Esophagus squamous epithelium (tissue), 5 donors: ENCODE measurements at regions not wholly inside any gene's neighbourhood (a gene's known extent, or its start where the extent isn't known, plus 50 kb on each side); places are given as distances from the start of the nearest gene placed in this dataset.
A peak's percentile ranks its signal among the peaks of the same experiment; 100 is the strongest.

Experiments
- DNase-seq: peaks from one replicate; lab custom pipeline; 2025; lab: John Stamatoyannopoulos, UW
- H3K27ac ChIP-seq, 4 donors: fragments of 200-600 bp; sonication (generic); one replicate each; pipeline ENCODE4 v1.5.1; 2016 to 2019; ENCODE audit warnings: mild to moderate bottlenecking in 1 of 4
- H3K27me3 ChIP-seq, 4 donors: fragments of 200-600 bp; sonication (generic); 1 replicate in 3 of 4; 2 replicates in 1 of 4; pipeline versions ENCODE4 v1.5.1 to v1.6.0; 2017 to 2021; ENCODE audit warnings: antibody characterized with exemption in 1 of 4
- H3K36me3 ChIP-seq, 3 donors: fragments of 200-600 bp; sonication (generic); one replicate each; pipeline ENCODE4 v1.5.1; 2016 to 2019
- H3K4me1 ChIP-seq, 3 donors: fragments of 200-600 bp; sonication (generic); one replicate each; pipeline ENCODE4 v1.5.1; 2017 to 2019
- H3K4me3 ChIP-seq, 4 donors: fragments of 200-600 bp; sonication (generic); 1 replicate in 3 of 4; 2 replicates in 1 of 4; pipeline ENCODE4 v1.5.1; 2016 to 2019; ENCODE audit warnings: mild to moderate bottlenecking in 2 of 4, moderate library complexity in 1 of 4
- H3K9me3 ChIP-seq, 3 donors: fragments of 200-600 bp; sonication (generic); one replicate each; pipeline ENCODE4 v1.5.1; 2016 to 2019
- CTCF ChIP-seq, 6 experiments: fragments of 450-650 bp in 4 of 6; fragments of 200-600 bp in 2 of 6; sonication (generic) in 2 of 6; IDR thresholded peaks; one replicate each; pipeline ENCODE4 v1.5.1; 2016 to 2019; ENCODE audit warnings: antibody characterized with exemption in 6 of 6, mild to moderate bottlenecking in 4 of 6, moderate library complexity in 4 of 6
- POLR2A ChIP-seq, 4 donors: fragments of 450-650 bp; IDR thresholded peaks; one replicate each; pipeline ENCODE4 v1.6.1; 2017; ENCODE audit warnings: antibody characterized with exemption in 4 of 4, mild to moderate bottlenecking in 4 of 4, moderate library complexity in 3 of 4
- WGBS, 2 donors: methylation state at CpG; one replicate each; pipeline ENCODE4 v1.1.5; 2018; 5-methylcytosine and 5-hydroxymethylcytosine counted together
- intact Hi-C: fragments of 100-400 bp; cut with DNase I; formaldehyde crosslinking; loops from one replicate; pipeline ENCODE4 v1.15.0; 2022
- donor health status: DM: yes; HTN: yes; CAD: no.

DNA sequence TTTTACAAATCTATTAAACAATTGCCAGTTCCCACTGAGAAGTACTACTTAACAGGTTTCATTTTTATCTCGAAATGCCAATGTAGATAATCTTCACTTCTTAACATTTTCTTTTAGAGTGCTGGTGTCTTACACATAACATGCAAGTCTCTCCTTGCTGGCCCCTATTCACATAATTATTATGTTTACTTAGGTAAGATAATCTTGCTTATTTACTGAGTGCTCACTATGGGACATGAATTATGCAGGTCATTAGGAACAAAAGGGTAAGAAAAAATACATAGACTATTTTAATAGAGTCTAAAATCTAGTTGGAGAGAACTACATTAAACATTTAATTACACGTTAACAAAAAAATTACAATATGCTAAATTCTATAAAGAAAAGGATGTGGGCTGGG lies 328.4 kb downstream of the PRR16 start:
- TF ChIP-seq CTCF (IDR thresholded peaks at IDR 0.05) (no peak), POLR2A (IDR thresholded peaks at IDR 0.05) (no peak)
- no peaks in the 10 kb centered on the region for H3K36me3 ChIP-seq
- no peak for DNase-seq
- H3K9me3 ChIP-seq = no peaks in the 10 kb centered on the region
- no peak overlapping the region for H3K27ac ChIP-seq
- no peak overlapping the region for H3K4me3 ChIP-seq
- intact Hi-C loops = no loop called here
- H3K4me1 ChIP-seq = no peaks in the 10 kb centered on the region
- 66 to 71% methylated on average over 2 of the region's 2 CpGs for WGBS, 2 donors
- H3K27me3 ChIP-seq = no peaks in the 10 kb centered on the region

- no peak for DNase-seq
- WGBS, 2 donors = 75 to 86% methylated on average over 1 of the region's 1 CpG
- Histone ChIP-seq H3K4me3 (no peak overlapping the region), H3K4me1 (no peaks in the 10 kb centered on the region), H3K27ac (no peak overlapping the region), H3K9me3 (no peaks in the 10 kb centered on the region), H3K27me3 (no peaks in the 10 kb centered on the region), H3K36me3 (no peaks in the 10 kb centered on the region)
- TF ChIP-seq CTCF (IDR thresholded peaks at IDR 0.05) (no peak), POLR2A (IDR thresholded peaks at IDR 0.05) (no peak)
- intact Hi-C loops = no loop called here
Measured at GRCh38 chr5:120794121-120794520, 330.0 kb downstream of the PRR16 start.

DNA sequence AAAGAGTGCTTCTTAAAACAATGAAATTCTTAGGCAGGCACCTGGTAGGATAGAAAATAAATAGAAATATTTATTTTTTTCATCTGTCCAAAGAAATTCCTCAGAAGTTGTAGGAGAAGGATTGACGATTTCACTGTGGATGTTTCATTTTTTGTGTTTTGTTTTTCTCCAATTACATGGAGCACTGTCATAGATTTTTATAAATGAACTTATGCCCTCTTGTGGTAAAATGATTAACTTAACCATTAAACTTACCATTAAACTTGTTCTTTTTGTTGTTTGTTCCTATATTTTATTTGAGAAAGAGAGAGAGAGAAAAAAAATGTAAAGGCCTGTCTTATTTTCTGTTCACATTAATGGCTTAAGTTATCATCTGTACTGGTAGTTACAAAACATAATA lies 339.2 kb downstream of the PRR16 start:
- intact Hi-C loops = no loop called here
- Histone ChIP-seq H3K4me3 (no peak overlapping the region), H3K27ac (no peak overlapping the region), H3K4me1 (no peaks in the 10 kb centered on the region), H3K27me3 (no peaks in the 10 kb centered on the region), H3K9me3 (no peaks in the 10 kb centered on the region), H3K36me3 (no peaks in the 10 kb centered on the region)
- WGBS, 2 donors = 4 to 7% methylated on average over 1 of the region's 1 CpG
- DNase-seq = no peak
- TF ChIP-seq CTCF (IDR thresholded peaks at IDR 0.05) (peak in 1 of 6 experiments; percentile 17), POLR2A (IDR thresholded peaks at IDR 0.05) (no peak)

- Histone ChIP-seq H3K4me1 (no peaks in the 10 kb centered on the region), H3K9me3 (no peaks in the 10 kb centered on the region), H3K36me3 (no peaks in the 10 kb centered on the region), H3K4me3 (no peak overlapping the region), H3K27ac (no peak overlapping the region), H3K27me3 (no peaks in the 10 kb centered on the region)
- TF ChIP-seq CTCF (IDR thresholded peaks at IDR 0.05) (no peak), POLR2A (IDR thresholded peaks at IDR 0.05) (no peak)
- no peak for DNase-seq
- WGBS, 2 donors = 31 to 49% methylated on average over 2 of the region's 2 CpGs
- intact Hi-C loops = no loop called here
Measured at GRCh38 chr5:120805131-120805530, 341.0 kb downstream of the PRR16 start.

GRCh38 chr5:120806202-120806601 lies 342.1 kb downstream of the PRR16 start:
- intact Hi-C loops = no loop called here
- no peak for TF ChIP-seq CTCF (IDR thresholded peaks at IDR 0.05)
- TF ChIP-seq POLR2A (IDR thresholded peaks at IDR 0.05) = no peak
- Histone ChIP-seq H3K9me3 (no peaks in the 10 kb centered on the region), H3K36me3 (no peaks in the 10 kb centered on the region), H3K27me3 (no peaks in the 10 kb centered on the region), H3K4me1 (no peaks in the 10 kb centered on the region), H3K4me3 (no peak overlapping the region), H3K27ac (no peak overlapping the region)
- DNase-seq = no peak
- 67 to 70% methylated on average over 2 of the region's 2 CpGs for WGBS, 2 donors
